ENCODE measurements at regions not wholly inside any gene's neighbourhood (a gene's known extent, or its start where the extent isn't known, plus 50 kb on each side); places are given as distances from the start of the nearest gene placed in this dataset.

- H3K4me2 ChIP-seq (ENCODE audit: control insufficient read depth, insufficient read depth) = no peak overlapping the region
- TF ChIP-seq BACH1 (IDR thresholded peaks at IDR 0.05; ENCODE audit: borderline replicate concordance) = no peak
- TF ChIP-seq MXI1 (IDR thresholded peaks at IDR 0.05; ENCODE audit: low read depth, low read length) = no peak
- no peak for TF ChIP-seq PRDM15 (CRISPR knock-in tag; IDR thresholded peaks at IDR 0.05)
- no peak for TF ChIP-seq SREBF2 (IDR thresholded peaks at IDR 0.05; ENCODE audit: low read length)
- TF ChIP-seq SP1 (IDR thresholded peaks at IDR 0.05; ENCODE audit: low read depth, low read length) = no peak
- no peak for TF ChIP-seq POU2F2 (IDR thresholded peaks at IDR 0.05; ENCODE audit: borderline replicate concordance, low read depth, low read length)
- TF ChIP-seq RUNX3 (IDR thresholded peaks at IDR 0.05; ENCODE audit: low read length) = no peak
- H3K36me3 ChIP-seq (ENCODE audit: control insufficient read depth in 2 of 2, insufficient read depth in 2 of 2, low read length in 1 of 2) = no peaks in the 10 kb centered on the region
- ChIA-PET SMC1A (ENCODE audit: uncharacterized antibody, unreplicated experiment) (no interaction called here), CTCF (no interaction called here), POLR2A (no interaction called here), RAD21 (ENCODE audit: unreplicated experiment) (no interaction called here)
- FAIRE-seq (no peak), ATAC-seq (no peak), DNase-seq (ENCODE audit: low read depth, low spot score) (no peak)
- H3K27me3 ChIP-seq (replicated peaks in 1 of 2; ENCODE audit: control insufficient read depth in 2 of 2, insufficient read depth in 2 of 2, low read length in 1 of 2) = no peaks in the 10 kb centered on the region
- in situ Hi-C loops (cut with MboI) = no loop called here
- no peak overlapping the region for H3K27ac ChIP-seq (ENCODE audit: control insufficient read depth, insufficient read depth)
- intact Hi-C loops (cut with micrococcal nuclease; ENCODE audit: unreplicated experiment) = no loop called here
- H4K20me1 ChIP-seq (ENCODE audit: control insufficient read depth, insufficient read depth) = no peaks in the 10 kb centered on the region
- H3K79me2 ChIP-seq (ENCODE audit: control insufficient read depth, insufficient read depth, low read length) = no peaks in the 10 kb centered on the region
- no peak overlapping the region for H2AFZ ChIP-seq (ENCODE audit: control insufficient read depth, low read depth, low read length)
- no peak overlapping the region for H3K4me3 ChIP-seq
- H3K9ac ChIP-seq (ENCODE audit: control insufficient read depth, insufficient read depth, low read length) = no peak overlapping the region
- no peaks in the 10 kb centered on the region for H3K4me1 ChIP-seq (ENCODE audit: control insufficient read depth, insufficient read depth, low read length)
- no TSS peak for BruUV-seq (replicated peaks)
- H3K9me3 ChIP-seq (replicated peaks; ENCODE audit: control insufficient read depth, insufficient read depth, low read length) = no peaks in the 10 kb centered on the region
- 8% methylated on average over 4 of the region's 4 CpGs for WGBS (ENCODE audit: insufficient coverage, insufficient replicate concordance, low lambda C conversion rate, missing lambda C conversion rate)
Measured at GRCh38 chr2:4914551-4914950, 777.6 kb upstream of the SOX11 start.

Measured in GM12878 (cell line).